BJ (cell line): ENCODE measurements at regions not wholly inside any gene's neighbourhood (a gene's known extent, or its start where the extent isn't known, plus 50 kb on each side); places are given as distances from the start of the nearest gene placed in this dataset.

Experiments
- CTCF ChIA-PET: fragments of 350-600 bp; formaldehyde crosslinking; extraction: SDS; loops from one replicate; lab custom pipeline; 2021; ENCODE audit warnings: antibody characterized with exemption, inconsistent platforms; lab: Yijun Ruan, JAX
- POLR2A ChIA-PET: fragments of 300-600 bp; sonication (Branson Sonifier 250); formaldehyde crosslinking; extraction: SDS; loops from one replicate; lab custom pipeline; 2021; ENCODE audit warnings: antibody characterized with exemption; lab: Charles Lee
- DNase-seq: peaks from one replicate; pipeline ENCODE4 v3.0.0-alpha.2; 2011; ENCODE audit warnings: low read depth
- H3K27me3 ChIP-seq: 2 replicates; pipeline ENCODE4 v1.6.0; 2011; ENCODE audit warnings: low read length; ENCODE audit not compliant: control insufficient read depth, insufficient read depth
- H3K36me3 ChIP-seq: 2 replicates; pipeline ENCODE4 v1.5.1; 2011; ENCODE audit warnings: low read length; ENCODE audit not compliant: control insufficient read depth, insufficient read depth
- H3K4me3 ChIP-seq: 2 replicates; pipeline ENCODE4 v1.5.1; 2011; ENCODE audit warnings: low read depth, mild to moderate bottlenecking, control low read depth, low read length
- CTCF ChIP-seq: IDR thresholded peaks from 2 replicates; pipeline ENCODE4 v1.5.1; 2011; ENCODE audit warnings: low read depth, mild to moderate bottlenecking, control low read depth, inconsistent platforms, low read length, moderate library complexity; ENCODE audit not compliant: insufficient read depth

- no peak overlapping the region for H3K4me3 ChIP-seq
- no peak for DNase-seq
- no peak for TF ChIP-seq CTCF
- no peaks in the 10 kb centered on the region for H3K36me3 ChIP-seq
- ChIA-PET CTCF (no interaction called here), POLR2A (no interaction called here)
- H3K27me3 ChIP-seq: no peaks in the 10 kb centered on the region
Observed at GRCh38 chr5:25418978-25419377, 774.2 kb upstream of the CDH10 start.

- no peaks in the 10 kb centered on the region for H3K36me3 ChIP-seq
- H3K4me3 ChIP-seq: no peak overlapping the region
- ChIA-PET POLR2A (no interaction called here), CTCF (interaction anchor here (0.5 kb wide), 1 partner anchor 303 kb away, joined by 3 read pairs; no protein-coding TSS in a partner anchor)
- TF ChIP-seq CTCF: no peak
- no peaks in the 10 kb centered on the region for H3K27me3 ChIP-seq
- no peak for DNase-seq
Observed at GRCh38 chr5:25418319-25418859, 773.6 kb upstream of the CDH10 start.

- H3K27me3 ChIP-seq: no peaks in the 10 kb centered on the region
- no peak for TF ChIP-seq CTCF
- ChIA-PET CTCF (no interaction called here), POLR2A (no interaction called here)
- H3K4me3 ChIP-seq: no peak overlapping the region
- no peaks in the 10 kb centered on the region for H3K36me3 ChIP-seq
- DNase-seq: no peak
Observed at GRCh38 chr5:25416960-25417359, 772.2 kb upstream of the CDH10 start.

GRCh38 chr5:25415970-25416369 lies 771.2 kb upstream of the CDH10 start:
- ChIA-PET CTCF (no interaction called here), POLR2A (no interaction called here)
- no peak for TF ChIP-seq CTCF
- Histone ChIP-seq H3K27me3 (no peaks in the 10 kb centered on the region), H3K4me3 (no peak overlapping the region), H3K36me3 (no peaks in the 10 kb centered on the region)
- DNase-seq: no peak

- ChIA-PET CTCF (no interaction called here), POLR2A (no interaction called here)
- TF ChIP-seq CTCF: no peak
- DNase-seq: no peak
- Histone ChIP-seq H3K36me3 (no peaks in the 10 kb centered on the region), H3K27me3 (no peaks in the 10 kb centered on the region), H3K4me3 (no peak overlapping the region)
Observed at GRCh38 chr5:25414742-25415141, 770.0 kb upstream of the CDH10 start.
